Hematopoietic multipotent progenitor cell treated with erythropoietin and hydrocortisone succinate and interleukin-3 and kit ligand, for 8 days (in vitro differentiated cells): ENCODE measurements at regions not wholly inside any gene's neighbourhood (a gene's known extent, or its start where the extent isn't known, plus 50 kb on each side); places are given as distances from the start of the nearest gene placed in this dataset.
A peak's percentile ranks its signal among the peaks of the same experiment; 100 is the strongest.
"Not testable (repeated sequence)": the region's sequence is repeated elsewhere in the genome, so short reads cannot be mapped to it uniquely, and the experiment has no call there.

Source experiments
- DNase-seq: peaks from one replicate; pipeline ENCODE4 v3.0.0-alpha.2; 2015

GRCh38 chr20:48141660-48142515 is 356.6 kb upstream of the SULF2 start:
- DNase-seq = no peak

- DNase-seq = peak; percentile 28
These were observed 354.2 kb upstream of the SULF2 start for GRCh38 chr20:48139262-48140041.

- DNase-seq = no peak
These were observed 347.6 kb upstream of the SULF2 start for GRCh38 chr20:48132834-48133233.

- no peak for DNase-seq
These were observed 346.3 kb upstream of the SULF2 start for GRCh38 chr20:48131581-48131980.

- DNase-seq = no peak
These were observed 344.2 kb upstream of the SULF2 start for GRCh38 chr20:48129345-48129942.

GRCh38 chr20:48128436-48128835 is 343.2 kb upstream of the SULF2 start:
- DNase-seq = no peak

- not testable (repeated sequence) for DNase-seq
These were observed 342.7 kb upstream of the SULF2 start for GRCh38 chr20:48127964-48128363.

- not testable (repeated sequence) for DNase-seq
These were observed 341.9 kb upstream of the SULF2 start for GRCh38 chr20:48127133-48127532.

GRCh38 chr20:48126227-48126740 is 341.0 kb upstream of the SULF2 start:
- DNase-seq = no peak

- no peak for DNase-seq
These were observed 339.7 kb upstream of the SULF2 start for GRCh38 chr20:48124960-48125359.

- DNase-seq = no peak
These were observed 339.0 kb upstream of the SULF2 start for GRCh38 chr20:48124181-48124782.

GRCh38 chr20:48120120-48120519 is 334.8 kb upstream of the SULF2 start:
- DNase-seq = no peak

GRCh38 chr20:48119389-48119788 is 334.1 kb upstream of the SULF2 start:
- not testable (repeated sequence) for DNase-seq

GRCh38 chr20:48115502-48115901 is 330.2 kb upstream of the SULF2 start:
- DNase-seq = no peak

- no peak for DNase-seq
These were observed 322.3 kb upstream of the SULF2 start for GRCh38 chr20:48107560-48107959.

GRCh38 chr20:48106428-48106827 is 321.1 kb upstream of the SULF2 start:
- no peak for DNase-seq

GRCh38 chr20:48105526-48105925 is 320.2 kb upstream of the SULF2 start:
- no peak for DNase-seq

GRCh38 chr20:48102931-48103660 is 317.8 kb upstream of the SULF2 start:
- DNase-seq = no peak

- no peak for DNase-seq
These were observed 317.0 kb upstream of the SULF2 start for GRCh38 chr20:48102076-48102787.

- no peak for DNase-seq
These were observed 315.2 kb upstream of the SULF2 start for GRCh38 chr20:48100483-48100882.

- DNase-seq = no peak
These were observed 313.6 kb upstream of the SULF2 start for GRCh38 chr20:48098866-48099265.

GRCh38 chr20:48098099-48098498 is 312.8 kb upstream of the SULF2 start:
- DNase-seq = peak; percentile 3
